Endodermal cell (in vitro differentiated cells): ENCODE measurements at regions not wholly inside any gene's neighbourhood (a gene's known extent, or its start where the extent isn't known, plus 50 kb on each side); places are given as distances from the start of the nearest gene placed in this dataset.

Experiments used
- DNase-seq: peaks from one replicate; pipeline ENCODE4 v3.0.0-alpha.2; 2017
- H3K27ac ChIP-seq: 2 replicates; pipeline ENCODE4 v1.5.1; 2013; ENCODE audit warnings: mild to moderate bottlenecking, low read depth, low read length, moderate library complexity
- H3K27me3 ChIP-seq: 2 replicates; pipeline ENCODE4 v1.6.1; 2013; ENCODE audit warnings: mild to moderate bottlenecking, low read length, moderate library complexity; ENCODE audit not compliant: insufficient read depth, control insufficient read depth, poor library complexity, severe bottlenecking
- H3K36me3 ChIP-seq: 2 replicates; pipeline ENCODE4 v1.7.0; 2013; ENCODE audit warnings: mild to moderate bottlenecking, low read length, moderate library complexity; ENCODE audit not compliant: control insufficient read depth, insufficient read depth
- H3K4me1 ChIP-seq: one replicate; pipeline ENCODE4 v1.7.0; 2013; ENCODE audit warnings: low read length; ENCODE audit not compliant: control insufficient read depth, insufficient read depth
- H3K4me3 ChIP-seq: 2 replicates; pipeline ENCODE4 v1.5.1; 2013; ENCODE audit warnings: mild to moderate bottlenecking, low read length, moderate library complexity
- H3K9ac ChIP-seq: 2 replicates; pipeline ENCODE4 v1.6.1; 2013; ENCODE audit warnings: mild to moderate bottlenecking, low read length, moderate library complexity; ENCODE audit not compliant: poor library complexity, severe bottlenecking; ENCODE audit errors: extremely low read depth
- H3K9me3 ChIP-seq: 2 replicates; pipeline ENCODE4 v1.6.1; 2013; ENCODE audit warnings: mild to moderate bottlenecking, low read length, moderate library complexity; ENCODE audit not compliant: control insufficient read depth
- H3K27ac Mint-ChIP-seq: 2 replicates; pipeline ENCODE4 v1.8.0; 2020; ENCODE audit warnings: mixed read lengths
- H3K27me3 Mint-ChIP-seq: 2 replicates; pipeline ENCODE4 v1.8.0; 2021; ENCODE audit warnings: mild to moderate bottlenecking, mixed read lengths; ENCODE audit not compliant: insufficient read depth
- H3K36me3 Mint-ChIP-seq: 2 replicates; pipeline ENCODE4 v1.8.0; 2020; ENCODE audit warnings: low read depth, mixed read lengths
- H3K4me1 Mint-ChIP-seq: 2 replicates; pipeline ENCODE4 v1.8.0; 2020; ENCODE audit warnings: mixed read lengths
- H3K4me3 Mint-ChIP-seq: 2 replicates; pipeline ENCODE4 v1.8.0; 2020; ENCODE audit warnings: mild to moderate bottlenecking, moderate library complexity, mixed read lengths
- H3K9me3 Mint-ChIP-seq: 2 replicates; pipeline ENCODE4 v1.8.0; 2020; ENCODE audit warnings: mild to moderate bottlenecking, mixed read lengths
- WGBS, 2 experiments: methylation state at CpG; one replicate each; pipeline versions ENCODE4 v1.1.5 to v1.1.7; 2013; ENCODE audit warnings: missing lambda C conversion rate in 2 of 2, mixed read lengths in 1 of 2; ENCODE audit not compliant: insufficient coverage in 1 of 2, insufficient read length in 1 of 2; 5-methylcytosine and 5-hydroxymethylcytosine counted together
- TF ChIP-seq, protein P1 (sequence below): fragments of 200-600 bp; sonication (generic); conservative IDR thresholded peaks from 2 replicates; pipeline ENCODE4 v1.5.0; 2021; ENCODE audit warnings: antibody characterized with exemption, mild to moderate bottlenecking

DNA sequence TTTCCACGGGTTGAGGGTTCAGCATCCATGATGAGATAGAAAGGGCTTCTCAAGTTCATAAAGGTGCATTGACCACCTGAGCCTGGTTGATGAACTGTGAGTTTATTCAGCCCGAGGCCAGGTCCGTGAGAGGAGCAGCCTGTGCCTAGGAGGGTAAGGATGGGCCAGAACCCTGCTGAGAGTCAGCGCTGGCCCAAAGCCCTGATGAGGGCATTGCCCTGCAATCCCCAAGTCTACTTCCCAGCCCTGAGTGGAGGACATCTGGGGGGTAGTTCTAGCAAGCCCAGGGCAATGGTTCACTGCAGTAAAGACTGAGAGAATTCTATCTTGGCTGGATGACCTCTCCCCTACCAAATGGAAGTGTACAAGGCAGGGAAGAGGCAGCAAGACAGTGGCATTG, 123.3 kb upstream of the NXT1 start:
- Mint-ChIP-seq H3K27me3 (peaks cover 19% of the 10 kb centered on the region), H3K27ac (no peak overlapping the region), H3K4me1 (peaks cover 7% of the 10 kb centered on the region), H3K4me3 (no peak overlapping the region), H3K9me3 (peaks cover 20% of the 10 kb centered on the region), H3K36me3 (no peaks in the 10 kb centered on the region)
- Histone ChIP-seq H3K27ac (no peak overlapping the region), H3K9ac (no peak overlapping the region), H3K27me3 (no peaks in the 10 kb centered on the region), H3K36me3 (no peaks in the 10 kb centered on the region), H3K4me3 (no peak overlapping the region), H3K4me1 (peaks cover 4% of the 10 kb centered on the region), H3K9me3 (peaks cover 20% of the 10 kb centered on the region)
- TF ChIP-seq, protein P1, sequence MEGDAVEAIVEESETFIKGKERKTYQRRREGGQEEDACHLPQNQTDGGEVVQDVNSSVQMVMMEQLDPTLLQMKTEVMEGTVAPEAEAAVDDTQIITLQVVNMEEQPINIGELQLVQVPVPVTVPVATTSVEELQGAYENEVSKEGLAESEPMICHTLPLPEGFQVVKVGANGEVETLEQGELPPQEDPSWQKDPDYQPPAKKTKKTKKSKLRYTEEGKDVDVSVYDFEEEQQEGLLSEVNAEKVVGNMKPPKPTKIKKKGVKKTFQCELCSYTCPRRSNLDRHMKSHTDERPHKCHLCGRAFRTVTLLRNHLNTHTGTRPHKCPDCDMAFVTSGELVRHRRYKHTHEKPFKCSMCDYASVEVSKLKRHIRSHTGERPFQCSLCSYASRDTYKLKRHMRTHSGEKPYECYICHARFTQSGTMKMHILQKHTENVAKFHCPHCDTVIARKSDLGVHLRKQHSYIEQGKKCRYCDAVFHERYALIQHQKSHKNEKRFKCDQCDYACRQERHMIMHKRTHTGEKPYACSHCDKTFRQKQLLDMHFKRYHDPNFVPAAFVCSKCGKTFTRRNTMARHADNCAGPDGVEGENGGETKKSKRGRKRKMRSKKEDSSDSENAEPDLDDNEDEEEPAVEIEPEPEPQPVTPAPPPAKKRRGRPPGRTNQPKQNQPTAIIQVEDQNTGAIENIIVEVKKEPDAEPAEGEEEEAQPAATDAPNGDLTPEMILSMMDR: no peak
- no peak for DNase-seq
- 86 to 96% methylated on average over 4 of the region's 4 CpGs for WGBS, 2 experiments

DNA sequence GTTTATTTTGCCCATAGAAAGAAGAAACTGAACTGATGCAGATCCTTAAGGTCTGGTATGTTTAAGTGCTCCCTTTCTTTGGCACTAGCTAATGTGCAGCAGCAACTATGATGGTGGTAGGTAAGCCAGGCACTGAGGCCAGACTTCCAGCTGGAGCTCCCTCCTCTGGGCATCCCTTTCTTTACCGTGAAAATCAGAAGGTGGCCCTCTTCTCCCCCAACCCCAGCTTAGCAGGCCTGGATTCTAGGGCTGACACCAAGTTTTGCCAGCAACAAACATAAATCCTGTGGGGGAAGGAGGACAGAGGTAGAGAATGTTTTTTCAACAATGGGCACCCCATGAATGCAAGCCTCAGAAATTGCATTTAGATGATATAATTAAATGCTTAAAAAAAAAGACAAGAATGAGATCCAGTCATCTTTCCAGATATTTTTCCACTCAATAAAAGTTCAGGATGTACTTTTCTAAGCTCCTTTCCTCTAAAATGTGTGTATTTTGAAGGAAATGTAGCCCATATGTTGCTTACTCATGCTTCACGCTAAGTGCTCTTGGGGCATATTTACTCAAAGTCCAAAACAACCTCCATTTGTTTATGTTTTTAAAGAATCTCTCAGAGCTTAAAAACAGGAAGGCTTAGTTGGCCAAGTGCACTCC, 123.9 kb upstream of the NXT1 start:
- 83% methylated on average over 2 of the region's 2 CpGs; no CpG with 5 or more reads in 1 of the 2 experiments for WGBS, 2 experiments
- no peak overlapping the region for H3K27ac ChIP-seq
- H3K27me3 ChIP-seq: no peaks in the 10 kb centered on the region
- peaks cover 4% of the 10 kb centered on the region for H3K4me1 ChIP-seq
- H3K4me3 ChIP-seq: no peak overlapping the region
- H3K36me3 ChIP-seq: no peaks in the 10 kb centered on the region
- peaks cover 19% of the 10 kb centered on the region for H3K27me3 Mint-ChIP-seq
- TF ChIP-seq, protein P1: peak; percentile 49
- no peak for DNase-seq
- no peak overlapping the region for H3K27ac Mint-ChIP-seq
- peaks cover 7% of the 10 kb centered on the region for H3K4me1 Mint-ChIP-seq
- no peak overlapping the region for H3K4me3 Mint-ChIP-seq
- no peak overlapping the region for H3K9ac ChIP-seq
- H3K9me3 ChIP-seq: peaks cover 20% of the 10 kb centered on the region
- no peaks in the 10 kb centered on the region for H3K36me3 Mint-ChIP-seq
- peaks cover 20% of the 10 kb centered on the region for H3K9me3 Mint-ChIP-seq

DNA sequence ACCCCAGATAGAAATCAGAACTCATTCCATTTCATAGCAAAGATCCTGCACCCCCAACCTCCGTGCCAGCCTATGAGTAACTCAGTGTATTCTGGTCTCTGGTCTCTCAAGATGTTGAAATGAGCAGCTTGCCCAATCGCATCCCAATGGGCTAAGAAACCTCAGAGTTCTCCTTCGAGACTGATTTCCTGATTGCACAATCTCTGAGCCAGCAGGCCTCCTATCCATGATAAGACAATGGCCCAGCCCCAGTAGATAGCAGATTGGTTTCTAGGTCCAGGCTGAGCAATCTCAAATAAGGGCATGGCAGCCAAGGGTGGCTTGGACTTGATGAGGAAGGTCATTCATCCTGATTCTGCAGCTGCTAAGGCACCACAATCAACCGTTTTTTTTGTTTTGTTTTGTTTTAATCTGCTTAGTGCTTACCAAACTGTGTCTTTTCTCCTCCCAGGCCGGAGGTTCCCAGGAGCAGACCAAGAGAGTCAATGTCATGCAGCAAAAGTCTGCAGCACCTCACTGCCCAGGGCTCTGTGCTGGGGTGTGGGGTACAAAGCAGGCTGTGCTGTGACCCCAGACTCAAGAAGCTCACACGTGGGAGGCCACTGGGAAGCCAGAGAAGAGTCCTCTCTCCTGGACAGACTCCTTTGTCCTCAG, 125.1 kb upstream of the NXT1 start:
- no peak overlapping the region for H3K9ac ChIP-seq
- H3K27me3 ChIP-seq: no peaks in the 10 kb centered on the region
- peaks cover 30% of the 10 kb centered on the region for H3K9me3 ChIP-seq
- no peak for DNase-seq
- H3K27ac Mint-ChIP-seq: no peak overlapping the region
- peaks cover 7% of the 10 kb centered on the region for H3K4me1 Mint-ChIP-seq
- H3K4me1 ChIP-seq: peaks cover 4% of the 10 kb centered on the region
- no peak overlapping the region for H3K27ac ChIP-seq
- H3K4me3 Mint-ChIP-seq: no peak overlapping the region
- TF ChIP-seq, protein P1: no peak
- H3K4me3 ChIP-seq: no peak overlapping the region
- no peaks in the 10 kb centered on the region for H3K36me3 ChIP-seq
- peaks cover 15% of the 10 kb centered on the region for H3K27me3 Mint-ChIP-seq
- WGBS, 2 experiments: 87% methylated on average over 4 to 6 of the region's 6 CpGs
- H3K9me3 Mint-ChIP-seq: peaks cover 28% of the 10 kb centered on the region
- no peaks in the 10 kb centered on the region for H3K36me3 Mint-ChIP-seq
